ENCODE measurements at regions not wholly inside any gene's neighbourhood (a gene's known extent, or its start where the extent isn't known, plus 50 kb on each side); places are given as distances from the start of the nearest gene placed in this dataset.

GRCh38 chr5:17769277-17769676 lies 135.0 kb downstream of the TAF11L14 start:
- Histone ChIP-seq H3K4me3 (ENCODE audit: low read depth in 2 of 2, low read length in 2 of 2) (no peak overlapping the region), H3K9me3 (ENCODE audit: control insufficient read depth, insufficient read depth, low read depth, low read length) (no peaks in the 10 kb centered on the region), H3K4me1 (ENCODE audit: control insufficient read depth, insufficient read depth, low read length) (no peaks in the 10 kb centered on the region), H3K36me3 (ENCODE audit: control insufficient read depth, insufficient read depth, low read length) (no peaks in the 10 kb centered on the region), H3K27me3 (ENCODE audit: control insufficient read depth, insufficient read depth, low read length) (no peaks in the 10 kb centered on the region), H3K27ac (ENCODE audit: low read length) (no peak overlapping the region)
- no peak for ATAC-seq
- TF ChIP-seq, protein P1, sequence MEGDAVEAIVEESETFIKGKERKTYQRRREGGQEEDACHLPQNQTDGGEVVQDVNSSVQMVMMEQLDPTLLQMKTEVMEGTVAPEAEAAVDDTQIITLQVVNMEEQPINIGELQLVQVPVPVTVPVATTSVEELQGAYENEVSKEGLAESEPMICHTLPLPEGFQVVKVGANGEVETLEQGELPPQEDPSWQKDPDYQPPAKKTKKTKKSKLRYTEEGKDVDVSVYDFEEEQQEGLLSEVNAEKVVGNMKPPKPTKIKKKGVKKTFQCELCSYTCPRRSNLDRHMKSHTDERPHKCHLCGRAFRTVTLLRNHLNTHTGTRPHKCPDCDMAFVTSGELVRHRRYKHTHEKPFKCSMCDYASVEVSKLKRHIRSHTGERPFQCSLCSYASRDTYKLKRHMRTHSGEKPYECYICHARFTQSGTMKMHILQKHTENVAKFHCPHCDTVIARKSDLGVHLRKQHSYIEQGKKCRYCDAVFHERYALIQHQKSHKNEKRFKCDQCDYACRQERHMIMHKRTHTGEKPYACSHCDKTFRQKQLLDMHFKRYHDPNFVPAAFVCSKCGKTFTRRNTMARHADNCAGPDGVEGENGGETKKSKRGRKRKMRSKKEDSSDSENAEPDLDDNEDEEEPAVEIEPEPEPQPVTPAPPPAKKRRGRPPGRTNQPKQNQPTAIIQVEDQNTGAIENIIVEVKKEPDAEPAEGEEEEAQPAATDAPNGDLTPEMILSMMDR (IDR thresholded peaks at IDR 0.05), result no peak
- no peak for TF ChIP-seq SIN3A (IDR thresholded peaks at IDR 0.05; ENCODE audit: borderline replicate concordance, insufficient read depth, low read depth, low read length)
- TF ChIP-seq REST (IDR thresholded peaks at IDR 0.05; ENCODE audit: insufficient read depth in 1 of 2, low read depth in 2 of 2, low read length in 1 of 2), result no peak
- no peak for TF ChIP-seq POLR2AphosphoS5 (IDR thresholded peaks at IDR 0.05; ENCODE audit: low read depth, low read length)
- no peak for TF ChIP-seq TCF7L2 (IDR thresholded peaks at IDR 0.05; ENCODE audit: low read depth, low read length)
- CTCF ChIA-PET, result no interaction called here
- in situ Hi-C loops (cut with HindIII; ENCODE audit: low pct_unique_long_range_greater_than_20kb, low sequenced_read_pairs), result no loop called here
- POLR2A ChIA-PET, result no interaction called here
- no TSS peak for BruUV-seq (replicated peaks)
- no peak for DNase-seq (ENCODE audit: low read depth, low spot score)
- intact Hi-C loops (cut with micrococcal nuclease; ENCODE audit: unreplicated experiment), result no loop called here

GRCh38 chr5:17772232-17772631 lies 138.0 kb downstream of the TAF11L14 start:
- CTCF ChIA-PET, result no interaction called here
- no peaks in the 10 kb centered on the region for H3K27me3 ChIP-seq (ENCODE audit: control insufficient read depth, insufficient read depth, low read length)
- no peaks in the 10 kb centered on the region for H3K9me3 ChIP-seq (ENCODE audit: control insufficient read depth, insufficient read depth, low read depth, low read length)
- POLR2A ChIA-PET, result no interaction called here
- intact Hi-C loops (cut with micrococcal nuclease; ENCODE audit: unreplicated experiment), result no loop called here
- no peak overlapping the region for H3K27ac ChIP-seq (ENCODE audit: low read length)
- TF ChIP-seq SIN3A (IDR thresholded peaks at IDR 0.05; ENCODE audit: borderline replicate concordance, insufficient read depth, low read depth, low read length), result no peak
- TF ChIP-seq, protein P1 (IDR thresholded peaks at IDR 0.05), result no peak
- TF ChIP-seq TCF7L2 (IDR thresholded peaks at IDR 0.05; ENCODE audit: low read depth, low read length), result no peak
- TF ChIP-seq REST (IDR thresholded peaks at IDR 0.05; ENCODE audit: insufficient read depth in 1 of 2, low read depth in 2 of 2, low read length in 1 of 2), result no peak
- TF ChIP-seq POLR2AphosphoS5 (IDR thresholded peaks at IDR 0.05; ENCODE audit: low read depth, low read length), result no peak
- ATAC-seq, result no peak
- no TSS peak for BruUV-seq (replicated peaks)
- H3K4me1 ChIP-seq (ENCODE audit: control insufficient read depth, insufficient read depth, low read length), result no peaks in the 10 kb centered on the region
- no peak overlapping the region for H3K4me3 ChIP-seq (ENCODE audit: low read depth in 2 of 2, low read length in 2 of 2)
- in situ Hi-C loops (cut with HindIII; ENCODE audit: low pct_unique_long_range_greater_than_20kb, low sequenced_read_pairs), result no loop called here
- no peaks in the 10 kb centered on the region for H3K36me3 ChIP-seq (ENCODE audit: control insufficient read depth, insufficient read depth, low read length)
- DNase-seq (ENCODE audit: low read depth, low spot score), result no peak
